ENCODE measurements at regions not wholly inside any gene's neighbourhood (a gene's known extent, or its start where the extent isn't known, plus 50 kb on each side); places are given as distances from the start of the nearest gene placed in this dataset.
"Not testable (repeated sequence)": the region's sequence is repeated elsewhere in the genome, so short reads cannot be mapped to it uniquely, and the experiment has no call there.

DNA sequence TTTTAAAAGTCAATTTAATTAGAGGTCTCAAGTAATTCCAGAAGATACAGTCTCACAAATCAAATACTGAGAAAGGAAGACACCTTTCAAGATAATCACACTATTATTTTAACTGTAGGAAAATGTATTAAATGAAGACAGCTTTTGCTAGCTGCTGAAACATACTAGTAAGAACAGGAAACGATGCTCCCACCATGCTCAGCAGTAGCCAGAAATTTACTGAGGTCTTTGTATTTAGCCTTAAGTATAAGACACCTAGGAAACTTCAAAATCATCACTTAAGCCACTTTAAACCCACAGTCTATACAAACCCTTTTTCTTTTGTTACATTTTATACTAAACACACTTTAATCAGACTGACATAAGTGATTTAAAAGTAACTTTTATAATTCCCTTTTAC, 72.7 kb upstream of the NPIPB12 start:
- DNase-seq (ENCODE audit: low read depth); H3K4me3 ChIP-seq (ENCODE audit: low read depth, low read length): not testable (repeated sequence)

DNA sequence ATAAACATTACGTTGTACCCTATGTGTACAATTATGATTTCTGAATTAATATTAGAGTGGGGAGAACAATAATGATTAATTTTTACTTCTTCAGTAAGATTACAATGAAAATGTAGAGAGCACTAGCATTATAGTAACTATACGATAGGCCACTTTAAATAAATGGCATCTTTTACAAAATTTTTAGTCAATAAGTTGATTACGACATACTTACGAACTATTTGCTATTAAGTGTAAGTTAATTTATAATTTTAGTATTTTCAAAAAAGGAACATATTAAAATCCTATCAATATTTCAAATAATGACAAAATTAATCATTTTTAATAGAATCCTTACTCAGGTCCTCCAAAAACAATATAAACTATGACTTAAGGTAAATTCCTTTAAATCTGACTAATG, 75.6 kb upstream of the NPIPB12 start:
- DNase-seq (ENCODE audit: low read depth); H3K4me3 ChIP-seq (ENCODE audit: low read depth, low read length): not testable (repeated sequence)

DNA sequence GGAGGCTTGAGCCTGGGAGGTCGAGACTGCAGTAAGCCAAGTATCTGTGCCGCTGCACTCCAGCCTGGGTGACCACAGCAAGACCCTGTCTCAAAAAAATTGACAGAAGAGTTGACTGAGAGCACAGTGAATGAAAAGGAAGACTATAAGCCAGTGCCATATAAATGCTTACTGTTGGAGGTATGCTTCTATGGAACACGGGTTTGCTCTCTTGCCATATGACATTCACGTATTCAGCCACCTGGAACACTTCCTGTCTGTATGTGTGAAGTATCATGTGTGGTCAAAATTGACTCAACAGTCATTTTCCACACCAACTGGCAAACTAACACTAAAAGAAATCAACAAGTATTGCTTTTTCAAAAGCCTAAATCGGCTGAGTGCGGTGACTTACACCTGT, 71.1 kb upstream of the SPN start:
- not testable (repeated sequence) for H3K4me3 ChIP-seq (ENCODE audit: low read depth, low read length); DNase-seq (ENCODE audit: low read depth)

DNA sequence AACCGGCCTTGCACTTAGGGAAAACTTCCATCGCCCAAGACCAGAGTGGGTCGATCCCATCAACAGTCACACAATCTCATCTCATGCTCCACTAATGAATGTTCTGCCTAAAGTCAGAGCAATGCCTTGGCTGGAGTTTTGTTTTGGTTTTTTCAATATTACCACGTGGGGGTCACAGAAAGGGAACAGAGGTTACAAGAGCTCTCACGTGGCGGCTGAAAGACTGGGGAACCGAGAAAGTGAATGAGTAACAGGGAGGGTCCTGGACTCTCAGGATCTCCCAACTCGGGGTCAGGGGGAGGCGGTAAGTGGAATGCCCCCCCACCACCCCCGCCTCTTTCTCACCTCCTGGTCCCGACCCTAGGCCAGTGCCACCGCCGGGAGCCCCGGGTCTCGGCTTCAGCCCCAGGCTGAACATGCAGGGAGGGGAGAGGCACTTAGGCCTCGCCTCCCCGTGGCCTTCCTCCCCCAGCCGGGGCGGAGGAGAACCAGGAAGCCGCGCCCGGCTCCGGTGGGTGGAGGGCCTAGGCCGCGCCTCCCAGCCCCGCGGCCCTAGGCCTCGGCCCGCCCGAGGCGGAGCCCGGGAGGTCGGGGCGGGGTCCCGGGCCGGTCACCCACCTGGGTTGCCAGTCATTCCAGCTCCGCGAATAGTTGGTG, 68.7 kb upstream of the SPN start:
- DNase-seq (ENCODE audit: low read depth): not testable (repeated sequence)

DNA sequence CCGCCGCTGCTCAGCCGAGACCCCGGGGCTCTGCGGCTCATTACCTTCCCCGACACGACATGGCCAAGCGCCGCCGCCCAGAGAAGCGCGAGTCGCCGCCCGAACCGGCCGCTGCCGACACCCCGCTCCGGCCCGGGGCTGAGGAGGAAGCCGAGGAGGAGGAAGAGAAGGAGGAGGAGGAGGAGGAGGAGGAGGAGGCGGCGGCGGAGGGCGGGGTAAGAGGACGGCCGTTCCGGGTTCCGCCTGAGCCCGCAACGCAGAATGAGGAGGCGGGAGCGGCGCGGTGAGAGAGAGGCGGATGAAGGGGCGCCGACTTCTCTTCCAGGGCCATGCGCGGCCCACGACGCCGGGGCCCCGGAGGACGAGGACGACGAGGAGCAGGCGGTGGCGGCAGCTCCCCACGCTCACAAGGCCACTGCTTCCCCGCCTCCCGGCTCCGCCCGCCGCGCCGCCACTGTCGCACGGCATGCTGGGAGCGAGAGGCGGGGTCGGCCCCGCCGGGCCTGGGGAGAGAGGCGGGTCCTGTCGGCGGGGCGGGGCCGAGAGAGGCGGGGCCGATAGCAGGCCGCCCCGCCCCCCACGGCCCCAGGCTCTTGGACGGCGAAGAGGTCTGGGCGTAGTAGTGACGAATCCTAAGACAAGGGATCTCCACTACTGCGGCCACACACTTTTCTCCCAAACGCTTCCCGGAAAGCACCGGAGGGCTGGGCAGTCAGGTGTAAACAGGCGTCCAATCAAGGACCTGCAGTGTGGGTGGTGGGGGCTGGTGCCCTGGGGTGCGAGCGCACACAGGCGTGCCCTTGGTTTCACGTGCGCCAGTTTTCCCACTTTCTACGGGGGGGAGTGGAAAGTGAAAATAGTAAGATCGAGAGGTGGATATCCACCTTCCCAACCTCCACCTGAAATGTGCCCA, 67.9 kb upstream of the SPN start:
- peak; percentile 89 for DNase-seq (ENCODE audit: low read depth)
- peak overlapping the region; percentile 71 for H3K4me3 ChIP-seq (ENCODE audit: low read depth, low read length)

More for the DNA sequence above, 68.7 kb upstream of the SPN start:
- H3K4me3 ChIP-seq (ENCODE audit: low read depth, low read length): peak overlapping the region; percentile 57

DNA sequence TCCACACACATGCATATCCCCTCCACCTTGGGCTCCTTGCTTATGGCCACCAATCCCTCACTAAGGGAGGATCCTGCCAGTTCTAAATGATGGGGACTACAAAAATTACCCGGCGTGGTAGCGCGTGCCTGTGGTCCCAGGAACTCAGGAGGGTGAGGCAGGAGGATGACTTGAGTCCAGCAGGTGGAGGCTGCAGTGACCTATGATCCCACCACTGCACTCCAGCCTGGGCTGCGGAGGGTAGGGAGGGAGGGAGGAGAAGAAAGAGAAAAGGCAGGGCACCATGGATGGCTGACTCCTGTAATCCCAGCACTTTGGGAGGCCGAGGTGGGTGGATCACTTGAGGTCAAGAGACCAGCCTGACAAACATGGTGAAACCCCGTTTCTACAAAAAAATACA, 66.0 kb upstream of the SPN start:
- H3K4me3 ChIP-seq (ENCODE audit: low read depth, low read length); DNase-seq (ENCODE audit: low read depth): not testable (repeated sequence)

DNA sequence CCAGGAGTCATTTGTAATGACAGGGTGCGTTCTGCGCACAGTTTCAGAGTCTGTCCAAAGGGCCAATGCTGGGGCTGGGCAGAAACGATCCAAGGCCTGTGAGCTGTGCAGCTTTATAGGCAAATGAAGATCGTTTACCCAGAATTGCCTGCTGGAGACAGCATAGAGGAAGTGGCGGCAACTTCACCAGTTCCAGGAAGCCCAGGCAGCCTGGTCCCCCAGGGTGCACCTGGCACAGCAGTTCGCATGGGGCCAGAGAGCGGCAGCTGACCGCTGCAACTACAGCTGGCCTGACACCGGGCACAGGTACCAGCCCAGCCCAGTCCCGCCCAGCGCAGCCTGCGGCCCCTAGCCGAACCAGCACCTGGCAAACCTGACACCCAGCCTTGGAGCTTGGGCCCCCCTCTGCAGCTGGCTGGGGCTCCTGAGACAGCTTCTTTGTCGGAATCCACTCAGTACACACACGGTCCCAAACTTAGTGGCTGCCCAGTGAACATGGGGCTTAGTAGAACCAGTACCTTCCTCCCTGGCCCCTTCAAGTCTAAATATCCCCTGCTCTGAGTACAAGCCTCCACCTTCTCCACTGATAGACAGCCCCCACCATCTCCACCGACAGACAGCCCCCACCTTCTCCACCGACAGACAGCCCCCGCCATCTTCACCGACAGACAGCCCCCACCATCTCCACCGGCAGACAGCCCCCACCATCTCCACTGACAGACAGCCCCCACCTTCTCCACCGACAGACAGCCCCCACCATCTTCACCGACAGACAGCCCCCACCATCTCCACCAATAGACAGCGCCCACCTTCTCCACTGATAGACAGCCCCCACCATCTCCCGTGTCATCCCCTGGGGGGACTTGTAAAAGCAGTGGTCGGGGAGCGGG, 62.7 kb upstream of the SPN start:
- DNase-seq (ENCODE audit: low read depth); H3K4me3 ChIP-seq (ENCODE audit: low read depth, low read length): not testable (repeated sequence)

DNA sequence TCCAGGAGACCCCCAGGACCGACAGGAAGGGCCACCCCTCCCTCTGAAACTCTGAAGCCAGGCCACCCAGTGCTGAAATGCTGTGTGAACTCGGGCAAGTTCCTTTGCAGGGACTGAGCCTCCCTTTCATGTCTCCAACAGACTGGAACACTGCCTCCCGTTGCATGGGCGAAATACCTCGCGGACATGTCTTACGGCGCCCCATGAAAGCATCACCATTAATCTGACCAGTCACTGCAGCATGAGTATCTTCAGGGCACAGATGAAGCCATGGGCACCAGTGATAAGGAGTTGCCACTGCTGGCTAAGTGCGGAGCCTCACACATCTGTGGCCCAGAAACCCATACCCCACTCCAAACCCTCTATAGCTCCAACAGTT, 60.8 kb upstream of the SPN start:
- H3K4me3 ChIP-seq (ENCODE audit: low read depth, low read length); DNase-seq (ENCODE audit: low read depth): not testable (repeated sequence)

DNA sequence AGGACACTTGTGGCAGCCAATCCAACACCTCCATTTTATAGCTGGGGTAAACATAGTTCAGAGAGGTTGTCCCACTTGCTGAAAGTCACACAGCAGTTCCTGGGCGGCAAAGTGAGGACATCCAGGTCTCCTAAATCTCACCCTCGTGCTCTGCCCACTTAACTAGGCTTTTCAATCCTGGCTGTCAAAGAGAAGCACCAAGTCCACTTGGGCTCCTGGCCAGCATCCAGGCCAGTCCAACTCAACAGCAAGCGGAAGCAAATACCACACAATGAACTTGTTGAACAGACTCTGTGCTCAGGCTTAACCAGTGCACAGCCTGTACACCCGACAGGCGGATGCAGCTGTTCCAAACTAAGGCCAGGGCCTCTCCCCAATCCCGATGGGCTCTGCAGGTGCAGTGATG, 60.4 kb upstream of the SPN start:
- not testable (repeated sequence) for DNase-seq (ENCODE audit: low read depth); H3K4me3 ChIP-seq (ENCODE audit: low read depth, low read length)

DNA sequence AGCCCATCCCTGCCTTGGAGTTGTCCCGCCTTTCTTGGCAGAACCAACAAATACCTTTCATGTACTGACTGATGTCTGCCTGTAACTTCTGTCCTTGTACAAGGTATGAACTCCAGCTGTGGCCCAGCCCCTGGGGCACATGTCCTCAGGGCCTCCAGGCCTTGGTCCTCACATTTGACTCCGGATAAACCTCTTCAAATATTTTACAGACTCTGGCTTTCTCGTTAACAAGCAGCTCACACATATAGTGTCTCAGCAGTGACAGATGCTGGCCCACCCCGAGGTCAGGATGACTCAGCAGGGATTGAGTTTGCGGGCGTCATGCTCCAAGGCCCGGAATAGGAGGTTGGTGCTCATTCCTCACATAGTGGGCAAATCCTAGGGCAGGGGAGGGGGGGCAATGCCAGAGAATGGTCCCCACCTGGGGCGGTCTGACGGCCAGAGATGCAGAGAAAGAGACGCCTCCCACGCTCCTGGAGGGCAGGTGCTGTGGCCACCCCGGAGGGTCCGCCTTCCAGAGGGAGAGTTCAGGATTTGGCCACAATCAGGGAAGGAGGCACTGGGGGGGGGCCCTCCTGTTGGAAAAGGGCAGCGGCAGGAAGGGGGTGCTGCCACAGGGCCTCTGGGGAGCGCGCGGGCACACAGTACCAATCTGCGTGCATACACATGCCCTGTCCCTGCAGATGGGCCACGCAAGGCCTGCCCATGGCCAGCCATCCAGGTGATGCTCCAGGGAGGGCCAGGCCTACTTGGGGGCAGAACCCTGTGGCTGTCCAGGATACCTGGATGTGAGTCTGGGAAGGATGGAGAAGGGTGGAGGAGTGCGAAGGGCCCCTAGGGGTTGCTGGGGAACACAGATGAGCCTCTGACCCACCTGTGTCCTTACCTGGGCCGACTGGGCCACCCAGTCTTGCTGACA, 58.2 kb upstream of the SPN start:
- peak; percentile 65 for DNase-seq (ENCODE audit: low read depth)
- H3K4me3 ChIP-seq (ENCODE audit: low read depth, low read length): not testable (repeated sequence)

DNA sequence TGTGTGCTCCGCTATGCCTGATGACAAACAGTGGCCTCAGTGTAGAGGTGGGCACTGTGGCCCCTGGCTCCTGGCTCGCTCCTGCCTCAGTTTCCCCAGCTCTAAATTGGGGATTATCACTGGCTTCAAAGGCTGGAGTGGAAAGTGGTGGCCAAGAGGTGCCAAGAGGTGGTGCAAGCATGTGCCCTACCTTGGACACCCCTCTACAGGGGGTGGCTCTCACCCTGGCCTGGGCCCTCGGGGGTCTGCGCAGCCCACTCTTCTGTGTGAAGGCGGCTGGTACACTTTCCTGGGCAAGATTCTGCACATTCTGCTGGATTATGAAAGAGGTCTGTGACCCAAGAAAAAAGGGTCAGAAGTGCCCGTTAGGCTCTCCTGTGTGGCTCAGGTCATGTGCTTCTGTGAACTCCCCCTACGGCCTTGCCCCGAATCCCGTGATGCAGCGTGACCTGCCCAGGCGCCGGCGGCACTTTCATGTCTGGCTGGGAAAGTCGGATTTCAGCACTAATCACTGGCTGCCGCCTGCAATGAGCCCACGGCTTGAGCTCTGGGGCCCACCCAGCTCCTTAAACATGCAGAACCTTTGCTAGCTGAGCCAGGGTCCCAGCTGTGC, 57.3 kb upstream of the SPN start:
- not testable (repeated sequence) for DNase-seq (ENCODE audit: low read depth); H3K4me3 ChIP-seq (ENCODE audit: low read depth, low read length)

DNA sequence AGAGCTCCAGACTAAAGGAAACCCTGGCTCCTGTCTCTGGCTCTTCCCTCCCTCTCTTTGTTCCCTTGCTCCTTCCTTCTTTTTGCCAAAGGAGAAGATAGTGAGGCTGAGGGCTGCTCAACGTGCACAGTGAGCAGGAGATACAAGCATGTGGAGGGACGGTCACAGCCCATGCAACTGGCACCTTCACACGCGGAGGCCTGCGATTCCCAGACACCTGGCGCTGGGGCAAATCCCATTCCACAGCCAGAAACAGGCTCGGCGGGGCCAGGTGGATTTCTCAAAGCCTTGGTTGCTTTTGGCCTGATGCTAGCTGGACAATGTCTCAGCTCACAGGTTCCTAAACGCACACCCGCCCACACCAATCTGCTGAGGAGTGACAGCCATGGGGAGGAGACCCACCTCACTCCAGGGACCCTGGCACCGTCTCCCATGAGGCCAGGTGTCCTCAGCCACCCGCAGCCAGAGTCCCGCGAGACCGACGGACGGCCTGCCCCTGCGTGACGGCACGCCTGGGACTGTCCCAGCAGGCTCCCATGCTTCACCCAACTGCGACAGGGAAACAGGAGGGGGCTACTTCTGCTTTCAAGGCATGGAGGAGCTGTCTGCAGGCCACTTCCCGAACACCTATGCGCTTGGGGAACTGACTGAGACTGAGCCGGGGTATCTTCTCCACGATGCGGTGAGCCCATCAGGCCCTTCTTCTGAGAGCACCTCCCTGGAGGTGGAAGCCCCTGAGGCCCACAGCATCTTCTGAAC, 56.2 kb upstream of the SPN start:
- not testable (repeated sequence) for DNase-seq (ENCODE audit: low read depth); H3K4me3 ChIP-seq (ENCODE audit: low read depth, low read length)

DNA sequence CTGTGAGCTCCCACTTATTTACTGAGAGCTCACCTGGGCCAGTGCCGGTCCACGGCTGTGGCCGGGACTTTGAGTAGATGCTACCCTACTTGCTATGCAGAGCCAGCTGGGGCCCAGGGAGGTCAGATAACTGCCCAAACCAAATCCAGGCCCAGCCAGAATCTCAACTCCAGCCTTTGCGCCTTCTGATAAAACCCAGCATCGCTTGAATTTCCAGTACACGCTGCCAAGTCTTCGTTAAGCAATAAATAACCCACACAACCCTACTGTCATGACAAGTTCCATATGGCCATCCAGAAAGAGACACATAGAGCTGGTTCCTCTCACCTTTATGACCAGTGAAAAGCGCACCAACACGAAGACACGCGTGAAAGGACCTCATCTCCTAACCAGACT, 55.6 kb upstream of the SPN start:
- not testable (repeated sequence) for H3K4me3 ChIP-seq (ENCODE audit: low read depth, low read length)
- DNase-seq (ENCODE audit: low read depth): peak; percentile 36

DNA sequence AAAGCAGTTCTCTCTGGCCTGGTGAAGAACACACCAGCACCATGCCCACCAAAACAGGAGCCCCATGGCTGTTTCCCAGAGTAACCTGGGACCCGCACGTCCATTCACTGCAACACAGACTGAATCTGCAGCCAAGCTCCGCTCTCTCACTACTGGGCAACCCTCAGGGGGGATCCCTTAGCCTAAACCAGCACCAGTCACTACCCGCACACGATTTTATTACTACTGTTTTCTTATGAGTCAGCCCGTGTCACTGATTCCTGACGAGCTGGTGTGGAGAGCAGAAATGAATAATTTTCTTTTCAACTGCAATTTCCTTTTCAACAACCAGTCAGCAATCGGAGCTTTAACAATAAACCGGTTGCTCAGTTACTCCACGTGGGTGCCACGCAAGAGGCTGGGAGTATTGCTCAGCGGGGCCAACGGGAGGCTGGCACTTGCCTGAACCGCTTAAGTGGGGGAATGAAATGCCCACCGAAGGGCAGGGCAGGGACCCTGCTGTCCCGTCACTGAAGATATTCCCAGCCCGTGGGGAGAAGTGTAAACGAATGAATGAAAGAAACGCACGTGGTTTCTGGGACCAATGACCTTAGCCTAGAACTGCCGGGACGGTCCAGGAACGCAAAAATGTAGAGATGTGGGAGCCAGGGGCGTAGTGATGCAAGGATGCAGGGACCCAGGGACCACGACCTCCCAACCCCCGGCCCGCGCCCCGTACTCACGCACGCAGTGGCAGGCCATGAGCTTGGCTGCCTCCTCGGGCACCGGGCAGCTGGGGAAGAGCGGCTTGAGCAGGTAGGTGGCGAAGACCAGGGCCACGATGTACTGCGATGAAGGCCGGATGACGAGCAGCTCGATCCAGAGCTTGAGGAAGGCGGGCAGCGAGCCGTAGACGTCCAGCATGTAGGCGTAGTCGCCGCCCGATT, 50.4 kb upstream of the SPN start:
- DNase-seq (ENCODE audit: low read depth): not testable (repeated sequence)
- peak overlapping the region; percentile 80 for H3K4me3 ChIP-seq (ENCODE audit: low read depth, low read length)

Measured in fibroblast of the aortic adventitia (primary cell).